Fibroblast of lung (primary cell): ENCODE measurements at regions not wholly inside any gene's neighbourhood (a gene's known extent, or its start where the extent isn't known, plus 50 kb on each side); places are given as distances from the start of the nearest gene placed in this dataset.

Source experiments
- DNase-seq, 2 donors: peaks; one replicate each; pipeline versions ENCODE4 v3.0.0 to v3.0.0-alpha.2; 2010; ENCODE audit warnings: low read depth in 2 of 2
- H2AFZ ChIP-seq: 2 replicates; pipeline ENCODE4 v1.5.1; 2012; ENCODE audit warnings: low read length, control low read depth, inconsistent platforms
- H3K27ac ChIP-seq: 2 replicates; pipeline ENCODE4 v1.5.1; 2011; ENCODE audit warnings: low read length, control low read depth; ENCODE audit not compliant: insufficient read depth
- H3K27me3 ChIP-seq: 2 replicates; pipeline ENCODE4 v1.5.1; 2011; ENCODE audit warnings: mild to moderate bottlenecking, low read length; ENCODE audit not compliant: control insufficient read depth, insufficient read depth
- H3K36me3 ChIP-seq: 2 replicates; pipeline ENCODE4 v1.5.1; 2011; ENCODE audit warnings: low read length; ENCODE audit not compliant: control insufficient read depth, insufficient read depth
- H3K4me1 ChIP-seq: 2 replicates; pipeline ENCODE4 v1.5.1; 2011; ENCODE audit warnings: low read length; ENCODE audit not compliant: control insufficient read depth, insufficient read depth; ENCODE audit errors: extremely low read depth
- H3K4me2 ChIP-seq: 2 replicates; pipeline ENCODE4 v1.5.1; 2011; ENCODE audit warnings: low read length, control low read depth; ENCODE audit not compliant: insufficient read depth; ENCODE audit errors: extremely low read depth
- H3K4me3 ChIP-seq, 4 experiments: fragments of 200-600 bp in 1 of 4; sonication (generic) in 1 of 4; replicated peaks in 1 of 4; 2 replicates each; pipeline ENCODE4 v1.5.1; 2011 to 2016; ENCODE audit warnings: low read length in 4 of 4, low read depth in 3 of 4, mild to moderate bottlenecking in 3 of 4, control low read depth in 2 of 4, inconsistent platforms in 1 of 4, mixed read lengths in 1 of 4; ENCODE audit not compliant: insufficient read depth in 1 of 4; ENCODE audit errors: control extremely low read depth in 1 of 4
- H3K79me2 ChIP-seq: 2 replicates; pipeline ENCODE4 v1.5.1; 2012; ENCODE audit warnings: mild to moderate bottlenecking, low read length, inconsistent platforms; ENCODE audit not compliant: control insufficient read depth, insufficient read depth
- H3K9ac ChIP-seq: 2 replicates; pipeline ENCODE4 v1.5.1; 2011; ENCODE audit warnings: mild to moderate bottlenecking, low read length, control low read depth; ENCODE audit not compliant: insufficient read depth
- H3K9me3 ChIP-seq: 2 replicates; pipeline ENCODE4 v1.5.1; 2012; ENCODE audit warnings: low read depth, low read length; ENCODE audit not compliant: control insufficient read depth, insufficient read depth
- H4K20me1 ChIP-seq: 2 replicates; pipeline ENCODE4 v1.5.1; 2011; ENCODE audit warnings: low read length; ENCODE audit not compliant: control insufficient read depth, insufficient read depth; ENCODE audit errors: extremely low read depth
- CTCF ChIP-seq, 2 donors: IDR thresholded peaks in 1 of 2; conservative IDR thresholded peaks in 1 of 2; 1 replicate in 1 of 2; 2 replicates in 1 of 2; pipeline ENCODE4 v1.5.1; 2011 to 2012; ENCODE audit warnings: low read length in 2 of 2, control low read depth in 1 of 2, inconsistent platforms in 1 of 2, low read depth in 1 of 2, mild to moderate bottlenecking in 1 of 2
- EZH2 ChIP-seq: IDR thresholded peaks from 2 replicates; pipeline ENCODE4 v1.5.1; 2012; ENCODE audit warnings: low read length, control low read depth, mild to moderate bottlenecking; ENCODE audit errors: missing control alignments

GRCh38 chr3:147737376-147737775, 328.2 kb downstream of the ZIC1 start:
- Histone ChIP-seq H3K36me3 (no peaks in the 10 kb centered on the region), H3K27me3 (no peaks in the 10 kb centered on the region), H3K9me3 (no peaks in the 10 kb centered on the region), H4K20me1 (no peaks in the 10 kb centered on the region), H3K4me2 (no peak overlapping the region), H3K4me1 (no peaks in the 10 kb centered on the region), H2AFZ (no peak overlapping the region), H3K9ac (no peak overlapping the region), H3K79me2 (no peaks in the 10 kb centered on the region), H3K27ac (no peak overlapping the region), H3K4me3 (no peak overlapping the region)
- no peak for DNase-seq
- TF ChIP-seq EZH2 (no peak), CTCF (conservative IDR thresholded peaks at IDR 0.05 in 1 of 2, IDR thresholded peaks at IDR 0.05 in 1 of 2; ENCODE audit: low read depth in 1 of 2, low read length in 2 of 2) (no peak)

- Histone ChIP-seq H3K9ac (no peak overlapping the region), H4K20me1 (no peaks in the 10 kb centered on the region), H3K4me1 (no peaks in the 10 kb centered on the region), H3K27ac (no peak overlapping the region), H3K9me3 (no peaks in the 10 kb centered on the region), H3K27me3 (no peaks in the 10 kb centered on the region), H2AFZ (no peak overlapping the region), H3K4me2 (no peak overlapping the region), H3K4me3 (no peak overlapping the region), H3K79me2 (no peaks in the 10 kb centered on the region), H3K36me3 (no peaks in the 10 kb centered on the region)
- DNase-seq: no peak
- no peak for TF ChIP-seq CTCF (conservative IDR thresholded peaks at IDR 0.05 in 1 of 2, IDR thresholded peaks at IDR 0.05 in 1 of 2; ENCODE audit: low read depth in 1 of 2, low read length in 2 of 2)
- no peak for TF ChIP-seq EZH2
Measured at GRCh38 chr3:147740928-147741327, 331.8 kb downstream of the ZIC1 start.

DNA sequence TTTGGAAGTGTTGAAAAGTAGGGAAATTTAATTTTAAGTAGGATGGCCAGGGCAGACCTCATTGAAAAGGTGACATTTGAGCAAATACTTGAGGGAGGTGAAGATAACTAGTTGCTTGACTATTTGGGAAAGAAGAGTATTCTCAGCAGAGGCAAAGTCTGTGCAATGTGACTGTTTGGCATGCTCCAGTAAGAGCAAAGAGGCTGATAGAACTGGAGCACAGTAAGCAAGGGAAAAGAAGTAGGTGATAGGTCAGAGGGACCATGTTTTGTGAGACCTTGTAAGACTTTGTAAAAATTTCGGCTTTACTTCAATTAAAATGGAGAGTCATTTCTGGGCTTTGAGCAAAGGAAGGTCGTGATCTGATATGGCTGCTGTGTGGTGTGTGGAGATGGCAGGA, 335.8 kb downstream of the ZIC1 start:
- no peaks in the 10 kb centered on the region for H3K4me1 ChIP-seq
- no peak overlapping the region for H3K4me2 ChIP-seq
- H4K20me1 ChIP-seq: no peaks in the 10 kb centered on the region
- H3K9me3 ChIP-seq: no peaks in the 10 kb centered on the region
- no peak for DNase-seq
- H3K79me2 ChIP-seq: no peaks in the 10 kb centered on the region
- H2AFZ ChIP-seq: no peak overlapping the region
- H3K36me3 ChIP-seq: no peaks in the 10 kb centered on the region
- TF ChIP-seq CTCF (conservative IDR thresholded peaks at IDR 0.05 in 1 of 2, IDR thresholded peaks at IDR 0.05 in 1 of 2; ENCODE audit: low read depth in 1 of 2, low read length in 2 of 2) (no peak), EZH2 (no peak)
- H3K9ac ChIP-seq: no peak overlapping the region
- no peak overlapping the region for H3K27ac ChIP-seq
- no peak overlapping the region for H3K4me3 ChIP-seq
- H3K27me3 ChIP-seq: no peaks in the 10 kb centered on the region
